NT2/D1 (cell line): ENCODE measurements at regions not wholly inside any gene's neighbourhood (a gene's known extent, or its start where the extent isn't known, plus 50 kb on each side); places are given as distances from the start of the nearest gene placed in this dataset.

Experiments
- DNase-seq: peaks from one replicate; pipeline ENCODE4 v3.0.0-alpha.2; 2011; ENCODE audit warnings: low read depth, low spot score
- H3K27me3 ChIP-seq: 2 replicates; pipeline ENCODE4 v1.6.0; 2011; ENCODE audit warnings: mild to moderate bottlenecking; ENCODE audit not compliant: insufficient read length, insufficient read depth
- H3K36me3 ChIP-seq: 2 replicates; pipeline ENCODE4 v1.6.1; 2011; ENCODE audit warnings: mild to moderate bottlenecking, low read length, mixed read lengths; ENCODE audit not compliant: insufficient read depth, insufficient read length
- H3K4me1 ChIP-seq: 2 replicates; pipeline ENCODE4 v1.5.1; 2011; ENCODE audit not compliant: insufficient read depth, insufficient read length
- H3K4me3 ChIP-seq: 2 replicates; pipeline ENCODE4 v1.5.1; 2011; ENCODE audit warnings: low read depth; ENCODE audit not compliant: insufficient read length
- H3K9ac ChIP-seq: 2 replicates; pipeline ENCODE4 v1.6.0; 2011; ENCODE audit warnings: low read depth; ENCODE audit not compliant: insufficient read length
- H3K9me3 ChIP-seq: 2 replicates; pipeline ENCODE4 v1.5.1; 2011; ENCODE audit warnings: mild to moderate bottlenecking, low read length; ENCODE audit not compliant: insufficient read depth
- SUZ12 ChIP-seq: IDR thresholded peaks from 2 replicates; pipeline ENCODE4 v1.6.1; 2011; ENCODE audit not compliant: insufficient read length, insufficient read depth; ENCODE audit errors: extremely low read depth
- YY1 ChIP-seq: IDR thresholded peaks from 2 replicates; pipeline ENCODE4 v1.6.1; 2011; ENCODE audit not compliant: insufficient read length, insufficient read depth
- ZNF274 ChIP-seq: IDR thresholded peaks from 2 replicates; pipeline ENCODE4 v1.6.1; 2011; ENCODE audit warnings: mild to moderate bottlenecking, low read depth, low read length

GRCh38 chr10:42933448-42934340 lies 143.2 kb upstream of the RET start:
- H3K9ac ChIP-seq: peak overlapping the region; percentile 32
- H3K4me3 ChIP-seq: peak overlapping the region; percentile 42
- no peak for DNase-seq
- no peaks in the 10 kb centered on the region for H3K36me3 ChIP-seq
- peaks cover 4% of the 10 kb centered on the region for H3K4me1 ChIP-seq
- H3K9me3 ChIP-seq: no peaks in the 10 kb centered on the region
- peaks cover 31% of the 10 kb centered on the region for H3K27me3 ChIP-seq
- TF ChIP-seq ZNF274 (no peak), SUZ12 (peak; percentile 21)

DNA sequence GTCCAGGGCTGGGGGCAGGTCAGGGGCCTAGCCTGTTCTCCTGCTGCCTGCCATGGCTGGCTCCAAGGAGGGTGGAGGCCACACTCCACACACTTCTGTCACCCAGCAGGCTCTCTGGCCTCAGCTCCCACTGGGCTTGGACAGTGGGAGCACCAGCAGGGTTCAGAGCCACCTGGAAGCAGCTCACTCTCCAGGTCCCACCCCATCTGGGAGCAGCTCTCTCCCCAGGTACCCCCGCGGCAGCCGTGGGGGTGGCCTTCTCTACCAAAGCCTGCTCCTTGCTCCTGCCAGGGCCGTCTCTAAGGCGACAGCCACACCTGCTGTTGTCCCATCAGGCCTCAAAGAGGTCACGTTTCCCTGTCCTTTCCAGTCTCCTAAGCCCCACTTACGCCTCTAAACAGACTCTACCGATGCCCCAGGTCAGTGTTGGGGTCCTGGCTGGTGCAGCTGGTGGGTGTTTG lies 142.5 kb upstream of the RET start:
- H3K9ac ChIP-seq: no peak overlapping the region
- no peak for TF ChIP-seq ZNF274
- no peak for TF ChIP-seq SUZ12
- TF ChIP-seq YY1: no peak
- peaks cover 4% of the 10 kb centered on the region for H3K4me1 ChIP-seq
- no peaks in the 10 kb centered on the region for H3K36me3 ChIP-seq
- peaks cover 31% of the 10 kb centered on the region for H3K27me3 ChIP-seq
- DNase-seq: no peak
- H3K9me3 ChIP-seq: no peaks in the 10 kb centered on the region
- no peak overlapping the region for H3K4me3 ChIP-seq

GRCh38 chr10:42934842-42935241 lies 142.0 kb upstream of the RET start:
- no peaks in the 10 kb centered on the region for H3K36me3 ChIP-seq
- peaks cover 4% of the 10 kb centered on the region for H3K4me1 ChIP-seq
- H3K27me3 ChIP-seq: peaks cover 31% of the 10 kb centered on the region
- H3K9me3 ChIP-seq: no peaks in the 10 kb centered on the region
- DNase-seq: no peak
- TF ChIP-seq SUZ12 (no peak), ZNF274 (no peak), YY1 (no peak)
- H3K9ac ChIP-seq: no peak overlapping the region
- H3K4me3 ChIP-seq: no peak overlapping the region

DNA sequence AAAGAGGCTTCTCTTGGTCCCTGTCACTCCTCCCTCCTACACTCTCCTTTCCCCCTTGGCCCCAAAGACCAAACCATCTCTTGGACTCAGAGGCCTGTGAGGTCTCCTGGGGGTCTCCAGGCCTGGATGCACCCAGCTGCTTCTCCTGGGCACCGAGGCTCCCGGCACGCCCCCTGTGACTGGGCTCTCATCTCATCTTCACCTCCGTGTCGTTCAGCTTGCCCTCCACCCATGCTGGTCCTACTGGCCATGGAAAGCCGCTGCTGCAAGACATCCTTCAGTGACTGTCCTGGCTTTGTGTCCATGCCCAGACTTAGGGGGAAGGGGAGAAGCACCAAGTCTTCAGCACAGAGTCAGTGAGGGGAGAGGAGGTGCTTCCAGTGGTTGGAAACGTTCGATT lies 141.4 kb upstream of the RET start:
- TF ChIP-seq SUZ12 (no peak), YY1 (no peak), ZNF274 (no peak)
- H3K4me1 ChIP-seq: peaks cover 4% of the 10 kb centered on the region

DNA sequence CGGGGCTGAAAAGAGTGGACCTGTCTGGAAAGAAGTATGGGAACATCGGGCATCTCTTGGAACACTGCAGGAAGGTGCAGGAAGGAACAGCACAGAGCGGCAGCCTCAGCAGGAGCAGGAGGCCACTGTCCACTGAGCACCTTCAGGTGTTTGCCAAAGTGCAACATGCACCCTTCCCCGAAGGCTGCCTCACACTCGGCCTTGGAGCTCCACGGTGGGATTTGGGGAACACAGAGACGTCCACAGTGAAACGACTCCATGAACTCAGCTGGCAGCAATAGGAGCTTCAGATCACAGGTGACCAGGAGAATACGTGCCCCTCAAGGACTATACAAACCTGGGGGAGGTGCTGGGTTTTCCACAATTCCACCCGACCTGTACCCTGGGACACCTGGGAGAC lies 140.3 kb upstream of the RET start:
- H3K36me3 ChIP-seq: no peaks in the 10 kb centered on the region
- no peak for DNase-seq
- no peak for TF ChIP-seq ZNF274
- no peak for TF ChIP-seq SUZ12
- no peak for TF ChIP-seq YY1
- H3K9me3 ChIP-seq: no peaks in the 10 kb centered on the region
- H3K4me1 ChIP-seq: peaks cover 4% of the 10 kb centered on the region
- no peak overlapping the region for H3K9ac ChIP-seq
- peaks cover 31% of the 10 kb centered on the region for H3K27me3 ChIP-seq
- H3K4me3 ChIP-seq: no peak overlapping the region

More for the DNA sequence above, 141.4 kb upstream of the RET start:
- Histone ChIP-seq H3K4me3 (no peak overlapping the region), H3K9ac (no peak overlapping the region), H3K27me3 (peaks cover 31% of the 10 kb centered on the region), H3K9me3 (no peaks in the 10 kb centered on the region), H3K36me3 (no peaks in the 10 kb centered on the region)
- DNase-seq: no peak

- Histone ChIP-seq H3K4me3 (no peak overlapping the region), H3K27me3 (peaks cover 31% of the 10 kb centered on the region), H3K4me1 (peaks cover 4% of the 10 kb centered on the region), H3K36me3 (no peaks in the 10 kb centered on the region), H3K9me3 (no peaks in the 10 kb centered on the region), H3K9ac (no peak overlapping the region)
- no peak for DNase-seq
- TF ChIP-seq ZNF274 (no peak), SUZ12 (no peak), YY1 (no peak)
These were observed 139.8 kb upstream of the RET start for GRCh38 chr10:42937048-42937447.

DNA sequence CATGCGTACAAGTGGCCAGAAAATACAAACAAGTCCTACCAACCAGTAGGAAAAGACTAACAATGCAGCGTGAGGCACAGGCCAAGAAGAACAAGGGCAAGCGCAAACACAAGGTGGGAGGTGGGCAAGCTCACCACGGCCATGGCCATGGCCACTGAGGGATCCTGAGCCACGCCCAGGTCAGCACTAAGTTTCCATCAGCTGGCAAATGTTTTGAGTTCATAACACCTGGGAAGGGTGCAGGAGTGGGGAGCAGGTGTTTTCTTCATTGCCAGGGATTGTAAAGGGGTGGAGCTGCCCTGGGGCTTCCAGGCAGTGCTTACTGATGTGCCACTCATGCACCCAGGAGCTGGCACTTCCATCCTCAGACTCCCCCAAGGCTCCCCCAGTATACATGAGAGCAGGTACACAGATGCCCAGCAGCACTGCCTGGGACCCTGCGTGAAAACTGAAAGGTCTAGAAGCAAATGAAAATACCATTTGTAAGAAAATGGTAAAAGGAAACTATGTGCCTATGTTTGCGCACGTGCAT lies 139.2 kb upstream of the RET start:
- Histone ChIP-seq H3K4me1 (peaks cover 4% of the 10 kb centered on the region), H3K27me3 (peaks cover 31% of the 10 kb centered on the region), H3K36me3 (no peaks in the 10 kb centered on the region), H3K9ac (no peak overlapping the region), H3K4me3 (no peak overlapping the region), H3K9me3 (no peaks in the 10 kb centered on the region)
- DNase-seq: no peak
- TF ChIP-seq SUZ12 (no peak), ZNF274 (no peak), YY1 (no peak)

GRCh38 chr10:42938351-42938750 lies 138.5 kb upstream of the RET start:
- DNase-seq: no peak
- TF ChIP-seq SUZ12 (no peak), YY1 (no peak), ZNF274 (no peak)
- H3K27me3 ChIP-seq: peaks cover 25% of the 10 kb centered on the region
- peaks cover 4% of the 10 kb centered on the region for H3K4me1 ChIP-seq
- no peak overlapping the region for H3K4me3 ChIP-seq
- no peaks in the 10 kb centered on the region for H3K36me3 ChIP-seq
- H3K9ac ChIP-seq: no peak overlapping the region
- no peaks in the 10 kb centered on the region for H3K9me3 ChIP-seq
